ENCODE measurements at regions not wholly inside any gene's neighbourhood (a gene's known extent, or its start where the extent isn't known, plus 50 kb on each side); places are given as distances from the start of the nearest gene placed in this dataset.

DNA sequence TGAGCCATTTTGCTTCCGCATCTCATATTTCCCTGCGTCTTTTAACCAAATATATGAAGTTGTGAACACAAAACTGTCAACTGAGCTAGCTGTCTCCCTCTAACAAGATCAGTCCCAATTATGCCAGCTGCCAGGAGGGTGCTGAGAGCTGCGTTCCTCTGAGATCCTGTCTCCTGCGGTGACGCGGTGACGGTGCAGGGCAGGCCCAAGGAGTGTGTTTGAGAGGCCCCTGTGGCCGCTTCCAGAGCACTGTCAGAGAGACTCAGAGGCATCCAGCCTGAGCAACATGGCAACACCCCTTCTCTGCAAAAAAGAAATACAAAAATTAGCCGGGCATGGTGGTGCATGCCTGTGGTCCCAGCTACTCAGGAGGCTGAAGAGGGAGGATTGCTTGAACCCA, 126.3 kb upstream of the FOXD4L5 start:
- TF ChIP-seq SP1 (IDR thresholded peaks at IDR 0.05; ENCODE audit: low read depth): no peak
- no peak for TF ChIP-seq POLR2A (IDR thresholded peaks at IDR 0.05; ENCODE audit: borderline replicate concordance, extremely low read depth, insufficient read depth, insufficient read length)
- TF ChIP-seq, protein P1, sequence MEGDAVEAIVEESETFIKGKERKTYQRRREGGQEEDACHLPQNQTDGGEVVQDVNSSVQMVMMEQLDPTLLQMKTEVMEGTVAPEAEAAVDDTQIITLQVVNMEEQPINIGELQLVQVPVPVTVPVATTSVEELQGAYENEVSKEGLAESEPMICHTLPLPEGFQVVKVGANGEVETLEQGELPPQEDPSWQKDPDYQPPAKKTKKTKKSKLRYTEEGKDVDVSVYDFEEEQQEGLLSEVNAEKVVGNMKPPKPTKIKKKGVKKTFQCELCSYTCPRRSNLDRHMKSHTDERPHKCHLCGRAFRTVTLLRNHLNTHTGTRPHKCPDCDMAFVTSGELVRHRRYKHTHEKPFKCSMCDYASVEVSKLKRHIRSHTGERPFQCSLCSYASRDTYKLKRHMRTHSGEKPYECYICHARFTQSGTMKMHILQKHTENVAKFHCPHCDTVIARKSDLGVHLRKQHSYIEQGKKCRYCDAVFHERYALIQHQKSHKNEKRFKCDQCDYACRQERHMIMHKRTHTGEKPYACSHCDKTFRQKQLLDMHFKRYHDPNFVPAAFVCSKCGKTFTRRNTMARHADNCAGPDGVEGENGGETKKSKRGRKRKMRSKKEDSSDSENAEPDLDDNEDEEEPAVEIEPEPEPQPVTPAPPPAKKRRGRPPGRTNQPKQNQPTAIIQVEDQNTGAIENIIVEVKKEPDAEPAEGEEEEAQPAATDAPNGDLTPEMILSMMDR (IDR thresholded peaks at IDR 0.05 in 2 of 3, conservative IDR thresholded peaks at IDR 0.05 in 1 of 3; ENCODE audit: borderline replicate concordance in 1 of 3, insufficient read depth in 1 of 3, low read depth in 2 of 3, low read length in 2 of 3): no peak
- TF ChIP-seq ATF3 (IDR thresholded peaks at IDR 0.05): no peak
- no peak for TF ChIP-seq RAD21 (IDR thresholded peaks at IDR 0.05; ENCODE audit: low read depth)
- TF ChIP-seq EGR1 (IDR thresholded peaks at IDR 0.05; ENCODE audit: low read depth): no peak
- TF ChIP-seq POLR2AphosphoS5 (IDR thresholded peaks at IDR 0.05; ENCODE audit: low read depth, low read length): no peak
- TF ChIP-seq EZH2phosphoT487 (IDR thresholded peaks at IDR 0.05; ENCODE audit: borderline replicate concordance): no peak
- no peak for TF ChIP-seq CEBPB (IDR thresholded peaks at IDR 0.05; ENCODE audit: low read depth)
- no peak for TF ChIP-seq MAX (IDR thresholded peaks at IDR 0.05)
